Cardiac fibroblast (primary cell): ENCODE measurements at regions not wholly inside any gene's neighbourhood (a gene's known extent, or its start where the extent isn't known, plus 50 kb on each side); places are given as distances from the start of the nearest gene placed in this dataset.

Experiments
- DNase-seq, 2 donors: peaks; one replicate each; pipeline versions ENCODE4 v3.0.0 to v3.0.0-alpha.2; 2010; ENCODE audit warnings: low read depth in 2 of 2
- H3K4me3 ChIP-seq, 2 donors: replicated peaks in 1 of 2; 1 replicate in 1 of 2; 2 replicates in 1 of 2; pipeline ENCODE4 v1.5.1; 2011; ENCODE audit warnings: low read depth in 2 of 2, low read length in 2 of 2, mild to moderate bottlenecking in 2 of 2, moderate library complexity in 1 of 2
- TF ChIP-seq, protein P1 (sequence below): IDR thresholded peaks from one replicate; pipeline ENCODE4 v1.5.1; 2011; ENCODE audit warnings: low read depth, mild to moderate bottlenecking, low read length, inconsistent platforms

DNA sequence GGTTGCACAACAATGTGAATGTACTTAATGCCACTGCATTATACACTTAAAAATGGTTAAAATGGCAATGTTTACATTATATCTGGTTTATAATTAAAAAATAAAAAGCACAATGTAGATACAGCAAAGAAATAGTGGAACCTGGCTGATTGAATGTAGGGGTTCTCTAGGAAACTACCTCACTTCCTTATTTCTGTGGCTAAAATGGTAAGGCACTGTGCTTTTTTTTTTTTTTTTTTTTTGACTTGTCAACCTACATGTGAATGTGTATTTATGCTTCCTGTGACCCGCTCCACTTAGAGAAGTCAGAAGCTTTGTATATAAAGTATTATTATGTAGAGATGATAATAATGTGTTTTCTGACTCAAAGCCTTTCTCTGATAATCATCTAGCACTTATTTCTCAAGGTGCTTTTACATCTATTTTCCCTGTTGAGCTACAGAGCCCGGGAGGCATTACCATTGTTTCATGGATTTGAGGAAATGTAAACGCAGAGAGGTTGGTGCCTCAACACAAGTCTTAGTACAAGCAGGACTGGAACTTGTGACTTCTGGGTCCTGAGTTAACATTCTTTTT is 55.0 kb downstream of the SOX4 start:
- no peak overlapping the region for H3K4me3 ChIP-seq
- DNase-seq, result no peak

DNA sequence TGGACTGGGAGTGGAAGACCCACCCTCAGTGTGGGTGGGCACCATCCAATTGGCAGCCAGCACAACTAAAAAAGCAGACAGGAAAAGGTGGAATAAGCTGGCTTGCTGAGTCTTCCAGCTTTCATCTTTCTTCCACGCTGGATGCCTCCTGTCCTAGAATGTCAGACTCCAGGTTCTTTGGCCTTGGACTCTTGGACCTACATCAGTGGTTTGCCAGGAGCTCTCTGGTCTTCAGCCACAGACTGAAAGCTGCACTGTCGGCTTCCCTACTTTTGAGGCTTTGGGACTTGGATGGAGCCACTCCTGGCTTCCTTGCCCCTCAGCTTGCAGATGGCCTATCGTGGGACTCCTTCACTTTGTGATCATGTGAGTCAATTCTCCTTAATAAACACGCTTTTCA is 59.8 kb downstream of the SOX4 start:
- DNase-seq, result no peak
- TF ChIP-seq, protein P1, sequence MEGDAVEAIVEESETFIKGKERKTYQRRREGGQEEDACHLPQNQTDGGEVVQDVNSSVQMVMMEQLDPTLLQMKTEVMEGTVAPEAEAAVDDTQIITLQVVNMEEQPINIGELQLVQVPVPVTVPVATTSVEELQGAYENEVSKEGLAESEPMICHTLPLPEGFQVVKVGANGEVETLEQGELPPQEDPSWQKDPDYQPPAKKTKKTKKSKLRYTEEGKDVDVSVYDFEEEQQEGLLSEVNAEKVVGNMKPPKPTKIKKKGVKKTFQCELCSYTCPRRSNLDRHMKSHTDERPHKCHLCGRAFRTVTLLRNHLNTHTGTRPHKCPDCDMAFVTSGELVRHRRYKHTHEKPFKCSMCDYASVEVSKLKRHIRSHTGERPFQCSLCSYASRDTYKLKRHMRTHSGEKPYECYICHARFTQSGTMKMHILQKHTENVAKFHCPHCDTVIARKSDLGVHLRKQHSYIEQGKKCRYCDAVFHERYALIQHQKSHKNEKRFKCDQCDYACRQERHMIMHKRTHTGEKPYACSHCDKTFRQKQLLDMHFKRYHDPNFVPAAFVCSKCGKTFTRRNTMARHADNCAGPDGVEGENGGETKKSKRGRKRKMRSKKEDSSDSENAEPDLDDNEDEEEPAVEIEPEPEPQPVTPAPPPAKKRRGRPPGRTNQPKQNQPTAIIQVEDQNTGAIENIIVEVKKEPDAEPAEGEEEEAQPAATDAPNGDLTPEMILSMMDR, result no peak
- no peak overlapping the region for H3K4me3 ChIP-seq

More for the DNA sequence above, 55.0 kb downstream of the SOX4 start:
- TF ChIP-seq, protein P1, result no peak

DNA sequence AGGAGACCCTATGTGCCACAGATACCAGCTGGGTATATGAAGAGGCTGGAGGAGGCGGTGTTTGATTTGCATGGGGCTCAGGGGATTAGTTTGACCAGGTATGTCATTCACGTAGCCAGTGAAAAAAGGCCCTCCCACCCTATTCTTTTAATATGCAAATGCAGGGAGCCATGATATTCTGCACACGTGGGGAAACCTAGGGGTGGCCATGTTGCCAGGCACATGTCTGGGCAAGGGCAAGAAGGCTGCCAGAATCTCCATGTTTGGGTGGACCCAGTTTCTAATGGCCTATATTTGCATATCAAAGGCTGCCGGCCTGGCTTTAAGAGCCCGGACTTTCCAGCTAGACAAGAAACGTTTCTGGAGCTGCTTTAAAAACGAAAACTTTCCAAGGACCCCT is 60.4 kb downstream of the SOX4 start:
- no peak overlapping the region for H3K4me3 ChIP-seq
- no peak for DNase-seq
- TF ChIP-seq, protein P1, result no peak

DNA sequence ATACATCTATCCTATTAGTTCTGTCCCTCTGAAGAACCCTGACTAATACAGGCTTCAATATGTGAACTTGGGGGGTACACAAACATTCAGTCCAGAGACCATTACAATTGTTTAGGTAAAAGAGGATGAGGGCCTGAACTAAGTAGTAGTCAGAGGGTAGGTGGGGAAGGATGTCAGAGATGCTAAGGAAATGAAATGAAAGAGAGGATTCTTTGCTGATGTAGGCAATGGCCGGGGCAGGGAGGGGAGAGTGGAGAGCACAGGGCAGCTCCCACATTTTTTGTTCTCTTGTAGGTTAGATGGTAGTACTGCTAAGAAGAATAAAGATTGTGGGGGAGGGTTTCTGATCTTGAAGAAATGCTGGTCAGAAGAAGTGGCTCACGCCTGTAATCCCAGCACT is 60.8 kb downstream of the SOX4 start:
- no peak overlapping the region for H3K4me3 ChIP-seq
- TF ChIP-seq, protein P1, result no peak
- no peak for DNase-seq

DNA sequence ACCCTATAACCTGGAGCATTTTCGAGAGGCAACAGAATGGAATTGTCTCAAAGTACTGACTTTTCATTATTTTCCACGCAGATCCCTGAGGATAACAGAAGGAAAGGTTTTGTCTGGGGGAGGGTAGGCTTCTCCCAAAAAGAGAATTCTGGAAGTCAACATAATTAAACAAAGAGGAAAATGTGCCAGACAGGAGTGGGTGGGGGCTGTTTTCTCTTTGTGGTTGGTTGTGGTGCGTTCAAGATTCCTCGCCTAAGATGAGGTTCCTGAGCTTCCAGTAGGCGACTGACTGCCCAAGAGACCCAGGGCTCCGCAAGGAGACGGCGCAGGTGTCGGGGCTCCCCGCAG is 70.4 kb downstream of the SOX4 start:
- H3K4me3 ChIP-seq, result peak overlapping the region; percentile 51 to 63
- DNase-seq, result no peak
- TF ChIP-seq, protein P1, result no peak

DNA sequence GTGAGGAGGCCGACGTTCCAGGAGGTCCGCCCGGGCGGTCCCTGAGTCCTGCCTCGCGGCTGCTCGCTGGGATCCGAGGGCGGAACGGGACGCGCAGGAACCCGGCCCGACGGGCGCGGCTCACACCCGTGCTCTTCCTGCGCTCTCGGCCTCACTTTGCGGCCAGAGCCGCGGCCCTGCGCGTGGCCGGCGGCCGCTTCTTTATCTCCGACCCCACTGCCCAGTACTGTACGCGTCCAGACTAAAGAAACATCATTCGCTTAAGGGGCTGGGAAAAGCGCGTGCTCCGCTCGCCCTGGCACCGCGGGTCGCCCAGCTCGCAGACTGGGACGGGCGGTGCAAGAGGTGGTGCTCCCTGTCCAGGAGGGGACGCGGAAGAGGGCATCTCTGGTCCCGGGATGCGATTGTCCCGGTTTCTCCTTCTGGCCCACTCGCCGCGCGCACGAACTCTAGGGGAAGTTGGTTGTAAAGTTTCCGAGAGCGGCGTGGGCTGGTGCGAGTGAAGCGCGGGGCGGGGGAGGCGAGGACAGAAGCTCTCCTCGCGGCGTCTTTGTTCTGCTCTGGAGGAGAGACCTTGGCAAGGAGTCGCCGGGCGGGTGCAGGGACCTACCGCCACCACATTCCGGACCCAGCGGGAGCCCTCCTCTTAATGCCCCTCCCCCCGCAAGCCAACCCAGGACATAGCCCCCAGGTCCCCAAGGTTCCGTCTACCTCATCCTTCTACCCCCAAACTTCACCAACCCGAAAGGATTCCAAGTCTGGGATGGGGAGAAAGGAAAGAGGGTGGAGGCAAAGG is 71.0 kb downstream of the SOX4 start:
- DNase-seq, result peak in 1 of 2 donors; percentile 43
- TF ChIP-seq, protein P1, result no peak
- peak overlapping the region; percentile 51 to 63 for H3K4me3 ChIP-seq
